ENCODE measurements at regions not wholly inside any gene's neighbourhood (a gene's known extent, or its start where the extent isn't known, plus 50 kb on each side); places are given as distances from the start of the nearest gene placed in this dataset.
"Not testable (repeated sequence)": the region's sequence is repeated elsewhere in the genome, so short reads cannot be mapped to it uniquely, and the experiment has no call there.

GRCh38 chr16:13338044-13338443 is 436.6 kb downstream of the SHISA9 start:
- no peak for DNase-seq

- DNase-seq: no peak
Measured at GRCh38 chr16:13342675-13343074, 441.3 kb downstream of the SHISA9 start.

GRCh38 chr16:13344001-13344400 is 442.6 kb downstream of the SHISA9 start:
- no peak for DNase-seq

DNA sequence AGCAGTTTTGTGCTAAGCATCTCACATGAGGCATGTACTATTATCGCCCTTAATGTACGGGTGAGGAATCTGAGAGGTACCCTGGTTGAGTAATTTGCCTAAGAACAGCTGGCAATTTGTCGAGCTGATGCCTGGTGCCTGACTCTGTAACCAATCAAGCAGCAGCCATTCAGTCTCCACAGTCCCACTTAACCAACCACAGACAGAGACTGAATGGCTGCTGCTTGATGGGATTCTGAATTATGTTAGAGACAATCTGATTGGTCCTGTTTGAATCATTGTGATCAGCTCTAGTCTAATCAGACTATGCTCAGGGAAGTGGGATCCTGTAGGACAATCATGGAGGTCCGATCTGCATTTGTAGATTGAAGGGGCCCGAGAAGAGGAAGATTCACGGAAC is 447.0 kb downstream of the SHISA9 start:
- DNase-seq: no peak

GRCh38 chr16:13350000-13350399 is 448.6 kb downstream of the SHISA9 start:
- DNase-seq: no peak

DNA sequence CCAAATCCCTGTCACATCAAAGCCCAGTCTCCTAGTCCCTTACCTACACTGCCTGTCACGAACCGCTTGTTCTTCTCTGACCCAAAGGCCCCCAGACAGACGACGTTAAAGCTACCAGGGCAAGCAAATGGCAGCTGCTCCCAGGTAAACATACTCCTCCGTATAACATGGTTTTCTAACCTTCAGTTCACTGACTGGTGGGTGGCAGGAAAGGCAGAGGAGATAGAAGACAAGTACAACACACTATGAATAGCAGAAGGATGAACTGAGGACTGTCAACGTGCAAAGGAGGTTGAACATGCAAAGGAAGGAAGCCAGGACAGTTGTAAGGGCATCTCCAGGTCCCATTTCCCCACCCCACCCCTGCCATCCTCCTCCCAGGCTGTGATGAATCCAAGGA is 449.8 kb downstream of the SHISA9 start:
- DNase-seq: no peak

DNA sequence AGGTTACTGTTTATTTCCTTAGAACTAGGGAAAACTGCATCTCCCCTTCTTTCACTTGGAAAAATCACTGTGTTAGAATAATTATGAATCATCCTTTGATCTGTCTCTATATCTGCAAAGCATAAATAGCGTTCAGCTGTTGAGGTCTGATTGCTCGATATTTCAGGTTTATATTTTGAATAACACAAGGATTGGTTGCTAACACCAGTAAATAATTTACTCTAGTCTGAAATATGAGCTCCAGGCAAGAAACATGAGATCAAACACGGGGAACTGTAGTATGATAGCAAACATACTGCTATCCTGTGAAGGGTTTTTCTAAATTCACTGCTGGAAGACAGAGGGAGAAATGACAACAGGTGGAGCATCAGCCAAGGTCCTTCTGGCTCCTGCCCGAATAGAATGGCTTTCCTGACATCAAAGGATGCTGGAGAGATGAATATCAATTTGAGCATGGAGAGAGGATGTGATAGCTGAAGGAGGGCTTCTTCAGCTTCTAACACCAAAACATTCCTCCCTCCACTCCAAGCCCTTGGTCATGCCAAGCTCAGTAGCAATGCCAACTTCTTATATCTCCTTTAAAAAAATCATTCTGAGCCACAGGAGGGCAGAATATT is 450.3 kb downstream of the SHISA9 start:
- peak; percentile 51 for DNase-seq

GRCh38 chr16:13352796-13353195 is 451.4 kb downstream of the SHISA9 start:
- DNase-seq: not testable (repeated sequence)

- DNase-seq: not testable (repeated sequence)
Measured at GRCh38 chr16:13357842-13358241, 456.4 kb downstream of the SHISA9 start.

DNA sequence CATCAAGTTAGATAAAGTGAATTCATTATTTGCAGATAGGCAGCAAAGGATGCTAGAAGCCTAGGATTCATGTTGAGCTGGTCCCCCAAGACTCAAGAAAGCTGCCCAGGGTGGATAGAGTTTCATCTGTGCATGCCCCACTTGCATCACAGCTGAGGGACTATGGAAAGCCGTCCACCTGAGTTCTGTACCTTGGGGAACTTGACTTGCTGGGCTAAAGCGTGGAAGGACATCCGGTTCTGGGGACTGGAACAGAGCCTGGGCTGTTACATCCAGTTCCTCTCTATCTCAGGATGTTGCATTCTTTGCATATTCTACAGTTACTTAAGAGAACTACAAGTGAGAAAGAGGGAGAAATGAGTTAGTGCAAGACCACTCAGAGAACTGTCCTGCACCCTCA is 458.4 kb downstream of the SHISA9 start:
- no peak for DNase-seq

- no peak for DNase-seq
Measured at GRCh38 chr16:13372421-13372820, 471.0 kb downstream of the SHISA9 start.

- DNase-seq: no peak
Measured at GRCh38 chr16:13376174-13376573, 474.8 kb downstream of the SHISA9 start.

GRCh38 chr16:13377143-13377542 is 475.7 kb downstream of the SHISA9 start:
- peak; percentile 69 for DNase-seq

- DNase-seq: no peak
Measured at GRCh38 chr16:13378151-13378550, 476.8 kb downstream of the SHISA9 start.

GRCh38 chr16:13379266-13379665 is 477.9 kb downstream of the SHISA9 start:
- DNase-seq: no peak

DNA sequence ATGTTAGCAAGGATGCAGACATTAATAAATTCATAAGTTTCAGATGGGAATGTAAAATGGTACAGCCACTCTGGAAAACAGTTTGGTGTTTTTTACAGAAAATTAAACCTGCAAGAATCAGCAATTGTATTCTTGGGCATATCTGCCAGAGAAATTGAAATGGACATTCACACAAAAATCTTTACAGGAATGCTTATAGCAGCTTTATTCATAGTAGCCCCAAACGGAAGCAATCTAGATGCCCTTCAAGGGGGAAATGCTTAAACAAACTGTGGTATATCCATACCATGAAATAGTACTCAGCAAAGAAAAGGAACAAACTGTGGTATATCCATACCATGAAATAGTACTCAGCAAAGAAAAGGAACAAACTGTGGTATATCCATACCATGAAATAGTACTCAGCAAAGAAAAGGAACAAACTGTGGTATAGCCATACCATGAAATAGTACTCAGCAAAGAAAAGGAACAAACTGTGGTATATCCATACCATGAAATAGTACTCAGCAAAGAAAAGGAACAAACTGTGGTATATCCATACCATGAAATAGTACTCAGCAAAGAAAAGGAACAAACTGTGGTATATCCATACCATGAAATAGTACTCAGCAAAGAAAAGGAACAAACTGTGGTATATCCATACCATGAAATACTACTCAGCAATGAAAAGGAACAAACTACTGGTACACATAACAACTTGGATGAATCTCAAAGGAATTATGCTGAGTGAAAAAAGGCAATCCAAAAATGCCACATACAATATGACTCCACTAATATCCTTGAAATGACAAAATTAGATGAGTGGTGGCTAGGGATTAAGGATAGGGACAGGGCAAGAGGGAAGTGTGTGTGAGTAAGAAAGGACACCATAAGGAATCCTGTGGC is 484.0 kb downstream of the SHISA9 start:
- DNase-seq: not testable (repeated sequence)

DNA sequence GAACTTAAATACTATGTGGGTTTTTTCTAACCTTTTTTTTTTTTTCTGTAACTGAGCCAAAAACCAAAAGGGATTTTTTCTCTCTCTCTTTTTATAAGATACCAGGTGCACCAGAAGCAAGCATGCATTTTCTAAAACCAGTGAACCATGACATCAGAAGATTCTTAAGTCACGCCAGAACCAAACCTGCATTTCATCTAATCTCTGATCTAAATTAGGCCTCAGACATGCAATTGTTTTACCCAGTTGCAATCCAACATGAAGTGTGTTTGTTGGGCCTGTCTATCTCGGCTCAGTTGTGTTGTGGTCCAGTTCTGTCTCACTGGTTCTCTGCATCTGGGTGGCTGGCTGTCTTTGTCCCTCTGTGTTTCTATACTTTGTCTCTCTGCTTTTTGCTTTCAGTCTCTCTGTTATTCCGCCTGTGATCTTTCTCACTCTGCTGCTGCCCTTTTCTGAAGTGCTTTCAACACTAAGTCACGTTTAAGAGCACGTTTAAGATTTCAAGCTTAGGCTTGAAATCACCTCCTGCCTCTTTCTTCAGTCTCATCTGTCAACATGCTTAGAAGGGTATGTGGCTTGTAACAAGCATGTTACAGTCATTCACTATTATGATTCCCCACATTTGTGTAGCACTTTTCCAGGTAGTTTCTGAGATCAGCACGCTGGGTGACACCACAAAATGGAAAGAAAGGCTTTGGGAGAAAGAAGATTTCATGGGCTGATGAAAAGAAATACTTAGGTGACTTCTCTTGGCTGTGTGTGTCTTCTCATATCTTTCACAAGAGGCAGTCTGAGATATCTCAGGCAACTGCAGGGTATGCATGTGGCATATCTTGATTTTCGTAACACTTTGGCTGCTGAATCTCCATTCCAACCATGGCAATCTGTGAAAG is 488.9 kb downstream of the SHISA9 start:
- DNase-seq: peak; percentile 47

DNA sequence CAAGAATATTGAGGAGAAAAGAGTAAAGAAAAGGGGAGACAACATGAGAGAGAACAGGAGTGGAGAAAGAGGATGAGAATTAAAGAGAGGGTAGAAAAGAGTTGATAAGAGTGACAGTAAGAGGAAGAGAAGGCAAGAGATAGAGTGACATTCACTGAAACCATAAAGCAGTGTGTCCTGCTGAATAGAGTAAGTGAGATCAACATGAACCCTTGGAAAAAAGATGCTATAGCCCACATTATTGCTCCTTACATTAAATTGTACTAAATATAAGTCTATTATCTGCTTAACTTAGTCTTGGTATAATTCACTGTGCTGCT is 489.5 kb downstream of the SHISA9 start:
- DNase-seq: no peak

DNA sequence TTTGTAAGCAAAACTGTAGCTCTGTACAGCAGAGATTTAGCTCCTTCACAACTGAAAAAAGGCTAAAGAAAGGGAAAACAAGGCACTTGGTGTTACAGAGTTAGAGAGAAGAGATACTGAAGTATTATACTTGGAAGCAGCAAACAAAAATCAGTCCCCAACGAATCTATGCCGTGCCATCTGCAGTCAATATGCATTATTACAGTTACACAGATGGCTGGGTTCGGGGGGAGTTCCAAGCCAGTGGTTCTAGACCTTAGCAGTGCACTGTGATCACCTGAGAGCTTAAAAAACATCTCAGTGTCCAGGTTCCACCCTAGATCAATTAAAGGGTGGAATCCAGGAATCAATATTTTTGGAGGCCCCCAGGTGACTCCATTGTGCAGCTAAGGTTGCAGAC is 489.9 kb downstream of the SHISA9 start:
- DNase-seq: no peak

DNA sequence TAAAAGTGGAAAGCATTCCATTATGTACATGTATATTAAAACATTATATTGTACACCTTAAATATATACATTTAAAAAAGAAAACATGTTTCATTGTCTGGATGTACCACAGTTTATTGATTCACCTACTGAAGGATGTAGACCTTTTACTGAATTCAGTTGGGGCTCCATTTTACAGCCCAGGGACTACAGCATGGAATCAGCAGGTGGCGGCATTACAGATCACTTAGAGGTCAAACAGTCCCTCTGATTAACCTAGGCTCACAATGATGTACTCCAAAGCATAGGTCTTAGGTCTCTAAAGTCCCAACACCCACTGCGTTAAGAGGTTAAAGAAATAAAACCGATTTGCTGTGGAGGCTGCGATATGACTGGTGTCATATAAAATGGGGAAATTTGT is 490.9 kb downstream of the SHISA9 start:
- DNase-seq: no peak

DNA sequence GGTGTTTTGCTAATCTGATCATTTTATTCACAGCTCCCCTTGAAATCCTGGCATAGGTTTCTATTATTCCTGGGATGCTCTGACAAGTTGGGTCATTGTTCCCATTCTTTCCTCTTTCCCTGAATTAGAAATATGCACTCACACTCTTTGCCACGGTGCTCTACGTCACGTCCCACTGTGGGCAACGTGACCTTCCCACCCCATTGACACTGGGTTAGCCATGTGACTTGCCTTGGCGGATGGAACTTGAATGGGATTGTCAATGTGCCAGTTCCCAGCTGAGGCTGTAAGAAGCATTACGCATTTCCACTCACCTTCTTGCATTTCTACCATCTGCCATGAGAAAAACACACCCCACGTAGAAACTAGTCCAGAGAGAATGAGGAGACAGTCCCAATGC is 492.4 kb downstream of the SHISA9 start:
- DNase-seq: no peak

- DNase-seq: no peak
Measured at GRCh38 chr16:13394488-13394887, 493.1 kb downstream of the SHISA9 start.

- no peak for DNase-seq
Measured at GRCh38 chr16:13397126-13397525, 495.7 kb downstream of the SHISA9 start.

GRCh38 chr16:13401641-13402040 is 500.2 kb downstream of the SHISA9 start:
- no peak for DNase-seq
